BJ (cell line): ENCODE measurements at regions not wholly inside any gene's neighbourhood (a gene's known extent, or its start where the extent isn't known, plus 50 kb on each side); places are given as distances from the start of the nearest gene placed in this dataset.

Experiments used
- CTCF ChIA-PET: fragments of 350-600 bp; formaldehyde crosslinking; extraction: SDS; loops from one replicate; lab custom pipeline; 2021; ENCODE audit warnings: antibody characterized with exemption, inconsistent platforms; lab: Yijun Ruan, JAX
- POLR2A ChIA-PET: fragments of 300-600 bp; sonication (Branson Sonifier 250); formaldehyde crosslinking; extraction: SDS; loops from one replicate; lab custom pipeline; 2021; ENCODE audit warnings: antibody characterized with exemption; lab: Charles Lee
- DNase-seq: peaks from one replicate; pipeline ENCODE4 v3.0.0-alpha.2; 2011; ENCODE audit warnings: low read depth
- H3K27me3 ChIP-seq: 2 replicates; pipeline ENCODE4 v1.6.0; 2011; ENCODE audit warnings: low read length; ENCODE audit not compliant: control insufficient read depth, insufficient read depth
- H3K36me3 ChIP-seq: 2 replicates; pipeline ENCODE4 v1.5.1; 2011; ENCODE audit warnings: low read length; ENCODE audit not compliant: control insufficient read depth, insufficient read depth
- H3K4me3 ChIP-seq: 2 replicates; pipeline ENCODE4 v1.5.1; 2011; ENCODE audit warnings: low read depth, mild to moderate bottlenecking, control low read depth, low read length
- CTCF ChIP-seq: IDR thresholded peaks from 2 replicates; pipeline ENCODE4 v1.5.1; 2011; ENCODE audit warnings: low read depth, mild to moderate bottlenecking, control low read depth, inconsistent platforms, low read length, moderate library complexity; ENCODE audit not compliant: insufficient read depth

GRCh38 chr3:132772252-132772651 lies 50.0 kb upstream of the NPHP3 start:
- DNase-seq = no peak
- H3K36me3 ChIP-seq = no peaks in the 10 kb centered on the region
- CTCF ChIA-PET = no interaction called here
- POLR2A ChIA-PET = no interaction called here
- H3K27me3 ChIP-seq = no peaks in the 10 kb centered on the region
- H3K4me3 ChIP-seq = no peak overlapping the region
- no peak for TF ChIP-seq CTCF
